GM18505 (cell line): ENCODE measurements at regions not wholly inside any gene's neighbourhood (a gene's known extent, or its start where the extent isn't known, plus 50 kb on each side); places are given as distances from the start of the nearest gene placed in this dataset.

Source experiments
- ATAC-seq: cut with Tn5 transposase; IDR thresholded peaks from one replicate; pipeline ENCODE4 v1.9.1; 2021; ENCODE audit not compliant: unreplicated experiment
- POLR2A ChIP-seq: IDR thresholded peaks from 4 replicates; pipeline ENCODE4 v1.6.1; 2011; ENCODE audit warnings: borderline replicate concordance; ENCODE audit not compliant: insufficient read depth, insufficient read length; ENCODE audit errors: extremely low read depth

GRCh38 chr3:182523836-182524235 lies 269.5 kb upstream of the ATP11B start:
- no peak for ATAC-seq
- no peak for TF ChIP-seq POLR2A

- no peak for ATAC-seq
- no peak for TF ChIP-seq POLR2A
These were observed 268.4 kb upstream of the ATP11B start for GRCh38 chr3:182524711-182525401.

- no peak for ATAC-seq
These were observed 267.4 kb upstream of the ATP11B start for GRCh38 chr3:182525766-182526374.

GRCh38 chr3:182527745-182528144 lies 265.6 kb upstream of the ATP11B start:
- TF ChIP-seq POLR2A: no peak
- no peak for ATAC-seq

More at GRCh38 chr3:182525766-182526374, 267.4 kb upstream of the ATP11B start:
- TF ChIP-seq POLR2A: no peak

GRCh38 chr3:182530316-182530715 lies 263.0 kb upstream of the ATP11B start:
- ATAC-seq: no peak
- no peak for TF ChIP-seq POLR2A

- no peak for TF ChIP-seq POLR2A
- ATAC-seq: no peak
These were observed 259.9 kb upstream of the ATP11B start for GRCh38 chr3:182533394-182533793.

- no peak for TF ChIP-seq POLR2A
- no peak for ATAC-seq
These were observed 248.8 kb upstream of the ATP11B start for GRCh38 chr3:182544542-182544941.

GRCh38 chr3:182562274-182562673 lies 231.0 kb upstream of the ATP11B start:
- TF ChIP-seq POLR2A: no peak
- no peak for ATAC-seq

- no peak for ATAC-seq
- no peak for TF ChIP-seq POLR2A
These were observed 227.1 kb upstream of the ATP11B start for GRCh38 chr3:182565916-182566796.

- ATAC-seq: no peak
- TF ChIP-seq POLR2A: no peak
These were observed 225.6 kb upstream of the ATP11B start for GRCh38 chr3:182567700-182568099.

GRCh38 chr3:182568261-182568660 lies 225.0 kb upstream of the ATP11B start:
- TF ChIP-seq POLR2A: no peak
- no peak for ATAC-seq

GRCh38 chr3:182568876-182569275 lies 224.4 kb upstream of the ATP11B start:
- no peak for TF ChIP-seq POLR2A
- no peak for ATAC-seq

- TF ChIP-seq POLR2A: no peak
- no peak for ATAC-seq
These were observed 222.2 kb upstream of the ATP11B start for GRCh38 chr3:182570946-182571594.
